Rectal smooth muscle tissue (tissue), 1 donor: ENCODE measurements at regions not wholly inside any gene's neighbourhood (a gene's known extent, or its start where the extent isn't known, plus 50 kb on each side); places are given as distances from the start of the nearest gene placed in this dataset.

ENCODE experiments used
- H3K27ac ChIP-seq: one replicate; pipeline ENCODE4 v1.7.0; 2013; ENCODE audit warnings: low read depth, low read length, inconsistent platforms
- H3K27me3 ChIP-seq: one replicate; pipeline ENCODE4 v1.7.0; 2013; ENCODE audit warnings: low read length; ENCODE audit not compliant: control insufficient read depth, insufficient read depth
- H3K36me3 ChIP-seq: one replicate; pipeline ENCODE4 v1.7.0; 2013; ENCODE audit warnings: low read length; ENCODE audit not compliant: control insufficient read depth, insufficient read depth
- H3K4me1 ChIP-seq: one replicate; pipeline ENCODE4 v1.7.0; 2013; ENCODE audit warnings: low read length; ENCODE audit not compliant: control insufficient read depth, insufficient read depth
- H3K4me3 ChIP-seq: one replicate; pipeline ENCODE4 v1.7.0; 2013; ENCODE audit warnings: low read length
- H3K9ac ChIP-seq: one replicate; pipeline ENCODE4 v1.7.0; 2013; ENCODE audit warnings: low read length

GRCh38 chr15:85976102-85976501, 103.6 kb upstream of the AGBL1 start:
- H3K4me1 ChIP-seq = no peaks in the 10 kb centered on the region
- no peaks in the 10 kb centered on the region for H3K27me3 ChIP-seq
- no peak overlapping the region for H3K4me3 ChIP-seq
- H3K27ac ChIP-seq = no peak overlapping the region
- H3K36me3 ChIP-seq = no peaks in the 10 kb centered on the region
- H3K9ac ChIP-seq = no peak overlapping the region

- Histone ChIP-seq H3K27me3 (no peaks in the 10 kb centered on the region), H3K27ac (no peak overlapping the region), H3K9ac (no peak overlapping the region), H3K4me3 (no peak overlapping the region), H3K36me3 (no peaks in the 10 kb centered on the region), H3K4me1 (no peaks in the 10 kb centered on the region)
Measured at GRCh38 chr15:85976986-85977385, 102.7 kb upstream of the AGBL1 start.

- Histone ChIP-seq H3K4me3 (no peak overlapping the region), H3K4me1 (no peaks in the 10 kb centered on the region), H3K27me3 (no peaks in the 10 kb centered on the region), H3K9ac (no peak overlapping the region), H3K27ac (no peak overlapping the region), H3K36me3 (no peaks in the 10 kb centered on the region)
Measured at GRCh38 chr15:85977586-85977985, 102.1 kb upstream of the AGBL1 start.

GRCh38 chr15:85979929-85980328, 99.7 kb upstream of the AGBL1 start:
- no peak overlapping the region for H3K4me3 ChIP-seq
- H3K36me3 ChIP-seq = no peaks in the 10 kb centered on the region
- H3K4me1 ChIP-seq = no peaks in the 10 kb centered on the region
- no peak overlapping the region for H3K9ac ChIP-seq
- no peak overlapping the region for H3K27ac ChIP-seq
- H3K27me3 ChIP-seq = no peaks in the 10 kb centered on the region

GRCh38 chr15:85980946-85981345, 98.7 kb upstream of the AGBL1 start:
- Histone ChIP-seq H3K27me3 (no peaks in the 10 kb centered on the region), H3K36me3 (no peaks in the 10 kb centered on the region), H3K4me1 (no peaks in the 10 kb centered on the region), H3K9ac (no peak overlapping the region), H3K27ac (no peak overlapping the region), H3K4me3 (no peak overlapping the region)

- no peak overlapping the region for H3K9ac ChIP-seq
- H3K4me1 ChIP-seq = no peaks in the 10 kb centered on the region
- no peaks in the 10 kb centered on the region for H3K36me3 ChIP-seq
- no peak overlapping the region for H3K4me3 ChIP-seq
- H3K27me3 ChIP-seq = no peaks in the 10 kb centered on the region
- no peak overlapping the region for H3K27ac ChIP-seq
Measured at GRCh38 chr15:85984241-85984640, 95.4 kb upstream of the AGBL1 start.

GRCh38 chr15:85986116-85986515, 93.6 kb upstream of the AGBL1 start:
- H3K36me3 ChIP-seq = no peaks in the 10 kb centered on the region
- H3K4me3 ChIP-seq = no peak overlapping the region
- H3K9ac ChIP-seq = no peak overlapping the region
- no peak overlapping the region for H3K27ac ChIP-seq
- H3K4me1 ChIP-seq = no peaks in the 10 kb centered on the region
- H3K27me3 ChIP-seq = no peaks in the 10 kb centered on the region

DNA sequence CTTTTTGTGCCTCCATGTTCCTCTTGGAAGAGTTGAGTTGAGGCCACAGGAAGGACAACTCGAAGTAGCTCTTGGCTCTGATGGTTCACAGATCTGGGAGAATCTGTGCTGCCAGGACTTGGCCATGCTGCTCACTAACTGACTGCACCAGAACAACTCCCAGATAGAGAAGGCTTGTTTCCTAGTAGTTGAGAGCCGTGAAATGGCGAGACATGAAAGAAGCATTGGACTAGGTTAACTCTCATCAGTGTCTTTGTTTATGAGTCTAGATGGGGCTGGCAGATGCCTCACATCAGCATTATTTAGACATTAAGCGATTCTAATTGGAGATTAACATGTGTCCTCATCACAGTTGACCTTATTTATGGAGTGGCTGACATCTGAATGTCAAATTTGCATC, 92.9 kb upstream of the AGBL1 start:
- H3K4me1 ChIP-seq = no peaks in the 10 kb centered on the region
- no peak overlapping the region for H3K9ac ChIP-seq
- H3K27ac ChIP-seq = no peak overlapping the region
- no peaks in the 10 kb centered on the region for H3K36me3 ChIP-seq
- no peak overlapping the region for H3K4me3 ChIP-seq
- H3K27me3 ChIP-seq = no peaks in the 10 kb centered on the region

- Histone ChIP-seq H3K4me3 (no peak overlapping the region), H3K27ac (no peak overlapping the region), H3K9ac (no peak overlapping the region), H3K27me3 (no peaks in the 10 kb centered on the region), H3K36me3 (no peaks in the 10 kb centered on the region), H3K4me1 (no peaks in the 10 kb centered on the region)
Measured at GRCh38 chr15:85988741-85989140, 90.9 kb upstream of the AGBL1 start.

- H3K36me3 ChIP-seq = no peaks in the 10 kb centered on the region
- H3K27me3 ChIP-seq = no peaks in the 10 kb centered on the region
- H3K27ac ChIP-seq = no peak overlapping the region
- no peak overlapping the region for H3K4me3 ChIP-seq
- no peaks in the 10 kb centered on the region for H3K4me1 ChIP-seq
- H3K9ac ChIP-seq = no peak overlapping the region
Measured at GRCh38 chr15:85992224-85992623, 87.4 kb upstream of the AGBL1 start.

DNA sequence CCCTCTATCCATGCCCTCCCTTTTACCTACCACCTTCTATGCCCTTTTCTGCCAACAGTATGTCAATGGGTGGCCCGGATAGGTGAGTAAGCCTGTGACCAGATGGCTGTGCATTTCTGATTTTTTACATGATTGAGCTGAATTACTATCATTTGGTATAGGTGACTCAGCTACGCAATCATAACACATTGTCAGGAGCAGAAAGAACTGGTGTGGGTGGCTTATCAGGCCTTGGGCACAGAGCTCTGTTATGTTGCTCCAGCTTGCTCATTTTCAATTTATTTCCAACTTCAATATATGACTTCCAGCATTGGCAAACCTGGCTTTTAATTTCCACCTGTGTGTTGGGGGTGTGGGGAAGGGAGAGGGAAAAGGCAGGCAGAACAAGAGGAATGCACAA, 86.6 kb upstream of the AGBL1 start:
- Histone ChIP-seq H3K27ac (no peak overlapping the region), H3K36me3 (no peaks in the 10 kb centered on the region), H3K4me1 (no peaks in the 10 kb centered on the region), H3K27me3 (no peaks in the 10 kb centered on the region), H3K4me3 (no peak overlapping the region), H3K9ac (no peak overlapping the region)

DNA sequence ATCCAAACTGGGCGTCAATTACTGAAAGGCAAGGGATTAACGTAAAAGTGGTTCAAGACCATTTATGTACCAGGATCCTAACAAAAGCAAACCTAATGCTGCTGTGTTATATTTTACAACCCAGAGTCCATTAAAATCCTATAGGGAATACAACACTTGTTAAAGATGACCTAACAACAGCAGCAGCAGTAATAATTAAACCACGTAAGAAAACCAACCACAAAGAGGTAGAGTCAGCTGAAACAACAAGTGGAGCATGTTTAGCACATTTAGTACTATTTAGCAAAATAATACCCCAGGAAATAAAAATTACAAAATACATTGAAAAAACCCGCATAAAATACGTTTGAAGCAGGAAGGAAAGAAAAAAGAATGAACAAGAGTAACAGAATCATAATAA, 82.1 kb upstream of the AGBL1 start:
- no peaks in the 10 kb centered on the region for H3K27me3 ChIP-seq
- no peaks in the 10 kb centered on the region for H3K4me1 ChIP-seq
- no peaks in the 10 kb centered on the region for H3K36me3 ChIP-seq
- H3K4me3 ChIP-seq = no peak overlapping the region
- H3K9ac ChIP-seq = no peak overlapping the region
- no peak overlapping the region for H3K27ac ChIP-seq

GRCh38 chr15:85999658-86000057, 80.0 kb upstream of the AGBL1 start:
- H3K27me3 ChIP-seq = no peaks in the 10 kb centered on the region
- H3K4me3 ChIP-seq = no peak overlapping the region

DNA sequence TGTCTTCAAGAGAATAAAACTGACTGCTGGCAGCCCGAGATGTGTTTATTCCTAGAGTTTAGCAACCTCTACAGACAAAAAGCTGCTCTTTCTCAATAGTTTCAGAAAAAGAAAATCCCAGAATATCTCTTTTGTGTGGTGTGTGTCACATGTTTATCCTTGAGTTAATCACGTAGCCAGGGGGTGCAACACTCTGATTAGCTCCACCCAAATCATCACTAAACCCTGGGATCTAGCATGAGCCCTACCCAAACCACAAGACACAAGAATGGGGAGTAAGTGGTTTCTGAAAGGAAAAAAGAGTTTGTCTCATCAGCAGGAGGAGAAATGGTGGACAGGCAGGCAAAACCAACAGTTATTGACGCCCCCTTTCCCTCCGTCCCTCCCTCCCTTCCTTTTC, 78.5 kb upstream of the AGBL1 start:
- Histone ChIP-seq H3K27me3 (no peaks in the 10 kb centered on the region), H3K4me1 (no peaks in the 10 kb centered on the region), H3K9ac (no peak overlapping the region), H3K27ac (no peak overlapping the region), H3K36me3 (no peaks in the 10 kb centered on the region), H3K4me3 (no peak overlapping the region)

More at GRCh38 chr15:85999658-86000057, 80.0 kb upstream of the AGBL1 start:
- H3K27ac ChIP-seq = no peak overlapping the region
- no peaks in the 10 kb centered on the region for H3K36me3 ChIP-seq
- H3K9ac ChIP-seq = no peak overlapping the region
- H3K4me1 ChIP-seq = no peaks in the 10 kb centered on the region
